Stimulated activated CD4-positive, alpha-beta T cell treated with anti-CD3 and anti-CD28 coated beads, Interleukin-4, amount 100 ng/mL, for 24 hours (primary cell): ENCODE measurements at regions not wholly inside any gene's neighbourhood (a gene's known extent, or its start where the extent isn't known, plus 50 kb on each side); places are given as distances from the start of the nearest gene placed in this dataset.

Experiments
- DNase-seq: peaks from one replicate; pipeline ENCODE4 v3.0.0-alpha.2; 2020

- DNase-seq = no peak
These were observed 338.0 kb upstream of the C1orf87 start for GRCh38 chr1:60411591-60411990.

- DNase-seq = no peak
These were observed 329.2 kb upstream of the C1orf87 start for GRCh38 chr1:60402816-60403215.

GRCh38 chr1:60402216-60402615, 328.6 kb upstream of the C1orf87 start:
- DNase-seq = no peak

- DNase-seq = no peak
These were observed 320.9 kb upstream of the C1orf87 start for GRCh38 chr1:60394436-60394835.

- DNase-seq = no peak
These were observed 317.2 kb upstream of the C1orf87 start for GRCh38 chr1:60390593-60391282.

GRCh38 chr1:60388092-60388987, 314.8 kb upstream of the C1orf87 start:
- DNase-seq = no peak

- DNase-seq = no peak
These were observed 313.6 kb upstream of the C1orf87 start for GRCh38 chr1:60387175-60387574.

- DNase-seq = no peak
These were observed 312.7 kb upstream of the C1orf87 start for GRCh38 chr1:60386249-60386648.

- no peak for DNase-seq
These were observed 302.6 kb upstream of the C1orf87 start for GRCh38 chr1:60376196-60376595.

- no peak for DNase-seq
These were observed 301.0 kb upstream of the C1orf87 start for GRCh38 chr1:60374537-60374936.

- no peak for DNase-seq
These were observed 294.0 kb upstream of the C1orf87 start for GRCh38 chr1:60367532-60367931.

- DNase-seq = no peak
These were observed 285.9 kb upstream of the C1orf87 start for GRCh38 chr1:60359431-60359830.

GRCh38 chr1:60350531-60350930, 277.0 kb upstream of the C1orf87 start:
- DNase-seq = no peak

GRCh38 chr1:60348884-60349283, 275.3 kb upstream of the C1orf87 start:
- DNase-seq = no peak

- DNase-seq = no peak
These were observed 272.1 kb upstream of the C1orf87 start for GRCh38 chr1:60345621-60346020.

GRCh38 chr1:60345049-60345448, 271.5 kb upstream of the C1orf87 start:
- no peak for DNase-seq

- DNase-seq = no peak
These were observed 270.2 kb upstream of the C1orf87 start for GRCh38 chr1:60343736-60344135.

GRCh38 chr1:60342569-60342968, 269.0 kb upstream of the C1orf87 start:
- DNase-seq = no peak

- DNase-seq = no peak
These were observed 267.7 kb upstream of the C1orf87 start for GRCh38 chr1:60341274-60341673.

GRCh38 chr1:60331647-60332046, 258.1 kb upstream of the C1orf87 start:
- no peak for DNase-seq

- DNase-seq = no peak
These were observed 256.1 kb upstream of the C1orf87 start for GRCh38 chr1:60329651-60330050.

- no peak for DNase-seq
These were observed 238.3 kb upstream of the C1orf87 start for GRCh38 chr1:60311838-60312237.

- no peak for DNase-seq
These were observed 226.0 kb upstream of the C1orf87 start for GRCh38 chr1:60299581-60299980.

GRCh38 chr1:60298290-60298689, 224.7 kb upstream of the C1orf87 start:
- DNase-seq = no peak
